ENCODE measurements at regions not wholly inside any gene's neighbourhood (a gene's known extent, or its start where the extent isn't known, plus 50 kb on each side); places are given as distances from the start of the nearest gene placed in this dataset.

DNA sequence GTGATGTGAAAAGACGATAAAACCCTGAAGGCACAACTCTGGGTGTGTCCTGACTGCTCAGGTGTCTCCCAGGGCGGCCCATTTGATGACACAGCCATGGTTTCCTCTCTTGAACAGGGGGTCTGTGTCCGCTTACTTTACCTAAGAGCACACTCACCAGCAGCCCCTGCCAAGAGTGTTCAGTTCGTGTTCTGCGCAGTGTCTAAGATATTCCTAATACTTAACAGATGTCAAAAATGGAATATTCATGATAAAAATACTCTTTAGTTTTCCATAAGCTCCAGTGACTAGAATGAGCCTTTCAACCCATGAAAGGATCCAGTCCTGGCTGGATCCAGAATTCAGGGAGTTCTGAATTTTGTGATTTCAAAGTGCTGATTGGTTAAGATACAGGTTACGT is 492.4 kb downstream of the TNS3 start:
- TF ChIP-seq CTCF (IDR thresholded peaks at IDR 0.05) = no peak
- TF ChIP-seq POLR2A (IDR thresholded peaks at IDR 0.05) = no peak
